ENCODE measurements at regions not wholly inside any gene's neighbourhood (a gene's known extent, or its start where the extent isn't known, plus 50 kb on each side); places are given as distances from the start of the nearest gene placed in this dataset.

DNA sequence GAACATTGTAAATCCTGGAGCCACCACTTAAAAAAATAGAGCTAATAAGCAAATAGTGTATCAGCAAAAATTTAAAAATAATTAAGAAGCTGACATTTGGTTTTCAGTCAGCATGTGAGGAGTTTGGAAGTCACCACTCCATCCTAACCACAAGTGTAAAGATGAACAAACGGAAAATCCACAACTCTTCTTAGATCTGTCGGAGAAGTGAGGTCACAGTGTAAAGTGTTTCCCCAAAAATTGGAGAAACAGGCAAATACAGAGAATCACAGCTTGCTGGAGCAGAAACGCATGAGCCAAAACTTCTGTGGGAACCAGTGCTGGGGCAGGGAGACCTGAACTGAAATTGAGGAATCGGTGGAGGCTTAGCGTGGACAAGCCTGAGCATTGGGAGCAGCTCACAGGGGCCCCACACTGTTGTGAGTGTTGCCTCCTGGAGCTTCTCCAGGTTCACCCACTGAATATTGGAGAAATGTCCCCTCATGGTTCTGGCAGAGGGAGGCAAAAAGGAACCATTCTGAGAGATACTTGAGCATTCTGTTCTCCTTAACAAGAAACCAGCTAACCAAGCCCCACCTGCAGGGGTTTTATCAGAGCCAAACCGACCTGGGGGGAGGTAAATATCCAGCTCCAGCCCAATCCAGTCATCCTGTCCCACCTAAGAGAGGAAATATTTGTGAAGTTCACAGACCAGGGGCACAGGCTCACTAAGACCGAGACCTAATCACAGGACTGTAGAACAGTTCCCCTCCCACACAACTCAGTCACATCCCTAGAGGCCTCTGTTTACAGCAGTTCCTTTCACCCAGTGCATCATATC, 192.0 kb downstream of the ERMARD start:
- TF ChIP-seq, protein P1, sequence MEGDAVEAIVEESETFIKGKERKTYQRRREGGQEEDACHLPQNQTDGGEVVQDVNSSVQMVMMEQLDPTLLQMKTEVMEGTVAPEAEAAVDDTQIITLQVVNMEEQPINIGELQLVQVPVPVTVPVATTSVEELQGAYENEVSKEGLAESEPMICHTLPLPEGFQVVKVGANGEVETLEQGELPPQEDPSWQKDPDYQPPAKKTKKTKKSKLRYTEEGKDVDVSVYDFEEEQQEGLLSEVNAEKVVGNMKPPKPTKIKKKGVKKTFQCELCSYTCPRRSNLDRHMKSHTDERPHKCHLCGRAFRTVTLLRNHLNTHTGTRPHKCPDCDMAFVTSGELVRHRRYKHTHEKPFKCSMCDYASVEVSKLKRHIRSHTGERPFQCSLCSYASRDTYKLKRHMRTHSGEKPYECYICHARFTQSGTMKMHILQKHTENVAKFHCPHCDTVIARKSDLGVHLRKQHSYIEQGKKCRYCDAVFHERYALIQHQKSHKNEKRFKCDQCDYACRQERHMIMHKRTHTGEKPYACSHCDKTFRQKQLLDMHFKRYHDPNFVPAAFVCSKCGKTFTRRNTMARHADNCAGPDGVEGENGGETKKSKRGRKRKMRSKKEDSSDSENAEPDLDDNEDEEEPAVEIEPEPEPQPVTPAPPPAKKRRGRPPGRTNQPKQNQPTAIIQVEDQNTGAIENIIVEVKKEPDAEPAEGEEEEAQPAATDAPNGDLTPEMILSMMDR (IDR thresholded peaks at IDR 0.05; ENCODE audit: unreplicated experiment) = no peak
- H3K4me1 Mint-ChIP-seq = peaks cover 27% of the 10 kb centered on the region
- H3K27ac Mint-ChIP-seq = no peak overlapping the region
- peaks cover 4% of the 10 kb centered on the region for H3K36me3 Mint-ChIP-seq
- peaks cover 27% of the 10 kb centered on the region for H3K9me3 Mint-ChIP-seq
- H3K4me3 Mint-ChIP-seq = no peak overlapping the region
- peaks cover 35% of the 10 kb centered on the region for H3K27me3 Mint-ChIP-seq (ENCODE audit: low read depth)
- DNase-seq (ENCODE audit: low spot score in 2 of 2, unreplicated experiment in 2 of 2) = no peak

GRCh38 chr6:169942173-169942572, 190.8 kb downstream of the ERMARD start:
- H3K4me1 Mint-ChIP-seq = peaks cover 31% of the 10 kb centered on the region
- peaks cover 4% of the 10 kb centered on the region for H3K36me3 Mint-ChIP-seq
- H3K27ac Mint-ChIP-seq = no peak overlapping the region
- no peak for DNase-seq (ENCODE audit: low spot score in 2 of 2, unreplicated experiment in 2 of 2)
- H3K4me3 Mint-ChIP-seq = no peak overlapping the region
- TF ChIP-seq, protein P1 (IDR thresholded peaks at IDR 0.05; ENCODE audit: unreplicated experiment) = no peak
- peaks cover 31% of the 10 kb centered on the region for H3K27me3 Mint-ChIP-seq (ENCODE audit: low read depth)
- H3K9me3 Mint-ChIP-seq = peaks cover 27% of the 10 kb centered on the region

- peaks cover 29% of the 10 kb centered on the region for H3K27me3 Mint-ChIP-seq (ENCODE audit: low read depth)
- no peak overlapping the region for H3K4me3 Mint-ChIP-seq
- TF ChIP-seq, protein P1 (IDR thresholded peaks at IDR 0.05; ENCODE audit: unreplicated experiment) = no peak
- H3K36me3 Mint-ChIP-seq = peaks cover 4% of the 10 kb centered on the region
- H3K4me1 Mint-ChIP-seq = peaks cover 32% of the 10 kb centered on the region
- H3K27ac Mint-ChIP-seq = no peak overlapping the region
- DNase-seq (ENCODE audit: low spot score in 2 of 2, unreplicated experiment in 2 of 2) = no peak
- H3K9me3 Mint-ChIP-seq = peaks cover 24% of the 10 kb centered on the region
These were observed 189.3 kb downstream of the ERMARD start for GRCh38 chr6:169940481-169941271.

DNA sequence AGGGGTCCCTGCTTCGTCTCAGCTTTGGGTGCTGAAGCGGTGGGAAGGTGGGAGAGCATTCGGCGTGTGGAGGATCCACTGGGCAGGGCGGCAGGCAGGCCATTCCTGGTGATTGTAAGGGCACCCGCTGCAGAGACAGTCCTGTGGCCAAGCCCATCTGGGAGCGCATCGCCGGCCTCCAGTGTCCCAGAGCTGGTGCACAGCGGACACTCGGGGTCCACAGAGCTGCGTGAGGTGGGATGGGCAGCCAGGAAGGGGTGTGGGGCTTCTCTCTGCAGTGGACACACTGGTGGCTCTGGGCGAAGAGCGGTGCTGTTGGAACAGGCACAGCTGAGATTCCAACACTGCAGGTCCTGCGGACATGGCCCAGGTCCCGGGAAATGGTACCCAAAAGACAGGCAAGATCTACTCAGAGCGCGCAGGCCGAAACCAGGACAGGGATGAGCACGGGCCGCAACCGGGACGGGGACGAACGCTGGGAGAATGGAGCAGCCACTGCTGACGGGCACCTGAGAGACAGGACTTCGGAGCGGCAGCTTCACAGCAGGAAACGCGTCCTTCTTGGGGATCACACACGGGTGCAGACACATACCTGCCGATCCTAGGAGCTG, 188.2 kb downstream of the ERMARD start:
- DNase-seq (ENCODE audit: low spot score in 2 of 2, unreplicated experiment in 2 of 2) = no peak
- H3K4me1 Mint-ChIP-seq = peaks cover 38% of the 10 kb centered on the region
- no peak overlapping the region for H3K4me3 Mint-ChIP-seq
- H3K36me3 Mint-ChIP-seq = peaks cover 4% of the 10 kb centered on the region
- peaks cover 15% of the 10 kb centered on the region for H3K9me3 Mint-ChIP-seq
- TF ChIP-seq, protein P1 (IDR thresholded peaks at IDR 0.05; ENCODE audit: unreplicated experiment) = no peak
- no peak overlapping the region for H3K27ac Mint-ChIP-seq
- H3K27me3 Mint-ChIP-seq (ENCODE audit: low read depth) = peaks cover 29% of the 10 kb centered on the region

GRCh38 chr6:169938731-169939130, 187.3 kb downstream of the ERMARD start:
- Mint-ChIP-seq H3K36me3 (no peaks in the 10 kb centered on the region), H3K27me3 (ENCODE audit: low read depth) (peaks cover 26% of the 10 kb centered on the region), H3K4me3 (no peak overlapping the region), H3K4me1 (peaks cover 38% of the 10 kb centered on the region), H3K9me3 (peaks cover 5% of the 10 kb centered on the region), H3K27ac (no peak overlapping the region)
- DNase-seq (ENCODE audit: low spot score in 2 of 2, unreplicated experiment in 2 of 2) = no peak
- TF ChIP-seq, protein P1 (IDR thresholded peaks at IDR 0.05; ENCODE audit: unreplicated experiment) = no peak
